Common myeloid progenitor, CD34-positive (primary cell): ENCODE measurements at regions not wholly inside any gene's neighbourhood (a gene's known extent, or its start where the extent isn't known, plus 50 kb on each side); places are given as distances from the start of the nearest gene placed in this dataset.

Experiments
- CTCF ChIA-PET: fragments of 350-600 bp; sonication (Branson Sonifier 250); formaldehyde crosslinking; loops from one replicate; lab custom pipeline; 2021; ENCODE audit warnings: antibody characterized with exemption; lab: Charles Lee
- POLR2A ChIA-PET: fragments of 350-600 bp; sonication (Branson Sonifier 250); formaldehyde crosslinking; loops from one replicate; lab custom pipeline; 2021; ENCODE audit warnings: antibody characterized with exemption; lab: Charles Lee
- DNase-seq, 3 donors: peaks; one replicate each; pipeline versions ENCODE4 v3.0.0 to v3.0.0-alpha.2; 2013
- H3K27ac ChIP-seq, 2 experiments: 1 replicate in 1 of 2; 2 replicates in 1 of 2; pipeline ENCODE4 v1.7.0; 2013; ENCODE audit warnings: inconsistent platforms in 2 of 2, low read length in 2 of 2, mild to moderate bottlenecking in 2 of 2, low read depth in 1 of 2, moderate library complexity in 1 of 2; ENCODE audit not compliant: severe bottlenecking in 2 of 2, insufficient read depth in 1 of 2, poor library complexity in 1 of 2
- H3K27me3 ChIP-seq, 5 experiments: replicated peaks in 2 of 5; 1 replicate in 3 of 5; 2 replicates in 2 of 5; pipeline versions ENCODE4 v1.6.1 to v1.7.0; 2013; ENCODE audit warnings: low read length in 4 of 5, mild to moderate bottlenecking in 2 of 5, moderate library complexity in 2 of 5, inconsistent platforms in 1 of 5; ENCODE audit not compliant: insufficient read depth in 5 of 5, control insufficient read depth in 4 of 5
- H3K36me3 ChIP-seq, 4 experiments: 1 replicate in 2 of 4; 2 replicates in 2 of 4; pipeline versions ENCODE4 v1.6.1 to v1.7.0; 2013; ENCODE audit warnings: low read length in 3 of 4, control low read depth in 1 of 4, mild to moderate bottlenecking in 1 of 4; ENCODE audit not compliant: control insufficient read depth in 4 of 4, insufficient read depth in 4 of 4
- H3K4me1 ChIP-seq, 4 experiments: 1 replicate in 3 of 4; 2 replicates in 1 of 4; pipeline versions ENCODE4 v1.6.1 to v1.7.1; 2013; ENCODE audit warnings: low read length in 3 of 4, mild to moderate bottlenecking in 3 of 4, control low read depth in 1 of 4, inconsistent platforms in 1 of 4, moderate library complexity in 1 of 4; ENCODE audit not compliant: control insufficient read depth in 4 of 4, insufficient read depth in 4 of 4; ENCODE audit errors: control extremely low read depth in 1 of 4
- H3K4me3 ChIP-seq, 7 experiments: 1 replicate in 4 of 7; 2 replicates in 3 of 7; pipeline versions ENCODE4 v1.5.1 to v1.7.0; 2013; ENCODE audit warnings: mild to moderate bottlenecking in 7 of 7, low read length in 6 of 7, moderate library complexity in 6 of 7, inconsistent platforms in 2 of 7, low read depth in 2 of 7, control low read depth in 1 of 7; ENCODE audit not compliant: insufficient read depth in 4 of 7, control insufficient read depth in 1 of 7; ENCODE audit errors: extremely low read depth in 1 of 7
- H3K9me3 ChIP-seq, 5 experiments: 1 replicate in 4 of 5; 2 replicates in 1 of 5; pipeline versions ENCODE4 v1.6.1 to v1.7.1; 2013; ENCODE audit warnings: low read length in 4 of 5, mild to moderate bottlenecking in 2 of 5, inconsistent platforms in 1 of 5, low read depth in 1 of 5, moderate library complexity in 1 of 5; ENCODE audit not compliant: control insufficient read depth in 4 of 5, insufficient read depth in 2 of 5; ENCODE audit errors: control extremely low read depth in 1 of 5
- WGBS: methylation state at CpG from one replicate; pipeline ENCODE4 v1.1.5; 2013; ENCODE audit not compliant: insufficient coverage; 5-methylcytosine and 5-hydroxymethylcytosine counted together

DNA sequence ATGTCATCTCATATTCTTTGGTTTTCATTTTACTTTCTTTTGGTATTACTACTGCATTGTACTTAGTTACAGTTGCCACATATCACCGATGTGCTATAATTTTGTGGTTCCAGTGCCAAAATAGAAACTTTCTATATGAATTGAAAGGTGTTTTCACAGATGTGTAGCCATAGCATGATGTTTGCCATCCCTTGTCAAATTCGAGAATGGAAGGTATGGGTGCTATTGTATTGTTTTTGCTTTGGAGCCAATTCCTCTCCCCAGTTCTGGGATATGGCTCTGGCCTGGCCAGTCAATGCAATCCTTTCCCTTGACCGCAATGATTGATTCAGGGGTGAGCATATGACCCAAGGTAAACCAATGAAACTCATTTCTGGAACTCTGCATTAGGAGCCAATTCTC is 86.2 kb upstream of the RPS6KA3 start:
- Histone ChIP-seq H3K36me3 (no peaks in the 10 kb centered on the region), H3K9me3 (peaks cover 0 to 1% (median 0%) of the 10 kb centered on the region in 5 experiments), H3K27me3 (peaks cover 0 to 4% (median 0%) of the 10 kb centered on the region in 5 experiments), H3K4me1 (peaks cover 0 to 3% (median 3%) of the 10 kb centered on the region in 4 experiments), H3K4me3 (no peak overlapping the region), H3K27ac (no peak overlapping the region)
- no peak for DNase-seq
- POLR2A ChIA-PET = no interaction called here
- CTCF ChIA-PET = no interaction called here
- 73% methylated on average over 2 of the region's 3 CpGs for WGBS

DNA sequence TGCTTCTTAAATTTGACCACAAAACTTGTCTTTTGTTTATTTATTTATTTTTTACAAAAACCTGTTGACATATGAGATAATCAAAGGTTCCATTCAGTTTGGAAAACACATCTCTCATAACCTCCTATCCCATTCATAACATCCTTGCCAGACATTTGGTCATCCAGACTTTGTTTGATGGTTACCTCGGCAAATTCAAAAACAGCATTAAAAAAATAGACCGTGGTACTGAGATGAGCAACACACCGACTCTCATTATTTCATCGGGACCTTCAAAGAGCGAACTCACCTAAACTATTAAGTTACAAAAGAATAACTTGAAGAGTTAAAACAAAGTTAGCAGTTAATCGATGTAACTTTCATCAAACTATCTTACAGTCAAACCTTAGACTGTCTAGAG is 85.8 kb upstream of the RPS6KA3 start:
- Histone ChIP-seq H3K4me1 (peaks cover 0 to 3% (median 3%) of the 10 kb centered on the region in 4 experiments), H3K4me3 (no peak overlapping the region), H3K9me3 (peaks cover 0 to 1% (median 0%) of the 10 kb centered on the region in 5 experiments), H3K27me3 (peaks cover 0 to 4% (median 0%) of the 10 kb centered on the region in 5 experiments), H3K36me3 (no peaks in the 10 kb centered on the region), H3K27ac (no peak overlapping the region)
- ChIA-PET POLR2A (no interaction called here), CTCF (no interaction called here)
- no peak for DNase-seq
- WGBS = 91% methylated on average over 4 of the region's 6 CpGs

GRCh38 chrX:20350596-20350995 is 83.9 kb upstream of the RPS6KA3 start:
- Histone ChIP-seq H3K27ac (no peak overlapping the region), H3K4me1 (peaks cover 0 to 3% (median 3%) of the 10 kb centered on the region in 4 experiments), H3K9me3 (peaks cover 0 to 1% (median 0%) of the 10 kb centered on the region in 5 experiments), H3K27me3 (peaks cover 0 to 4% (median 0%) of the 10 kb centered on the region in 5 experiments), H3K36me3 (no peaks in the 10 kb centered on the region), H3K4me3 (no peak overlapping the region)
- 34% methylated on average over 3 of the region's 3 CpGs for WGBS
- POLR2A ChIA-PET = no interaction called here
- CTCF ChIA-PET = interaction anchor here (1.2 kb wide), 1 partner anchor 18 kb away, joined by 3 read pairs; no protein-coding TSS in a partner anchor
- DNase-seq = peak in 2 of 3 donors; percentile 28 to 31

- ChIA-PET POLR2A (no interaction called here), CTCF (no interaction called here)
- Histone ChIP-seq H3K36me3 (no peaks in the 10 kb centered on the region), H3K4me3 (no peak overlapping the region), H3K9me3 (peaks cover 0 to 3% (median 1%) of the 10 kb centered on the region in 5 experiments), H3K4me1 (peaks cover 0 to 3% (median 3%) of the 10 kb centered on the region in 4 experiments), H3K27ac (no peak overlapping the region), H3K27me3 (no peaks in the 10 kb centered on the region)
- no peak for DNase-seq
- 91% methylated on average over 2 of the region's 4 CpGs for WGBS
Measured at GRCh38 chrX:20348139-20348538, 81.4 kb upstream of the RPS6KA3 start.

DNA sequence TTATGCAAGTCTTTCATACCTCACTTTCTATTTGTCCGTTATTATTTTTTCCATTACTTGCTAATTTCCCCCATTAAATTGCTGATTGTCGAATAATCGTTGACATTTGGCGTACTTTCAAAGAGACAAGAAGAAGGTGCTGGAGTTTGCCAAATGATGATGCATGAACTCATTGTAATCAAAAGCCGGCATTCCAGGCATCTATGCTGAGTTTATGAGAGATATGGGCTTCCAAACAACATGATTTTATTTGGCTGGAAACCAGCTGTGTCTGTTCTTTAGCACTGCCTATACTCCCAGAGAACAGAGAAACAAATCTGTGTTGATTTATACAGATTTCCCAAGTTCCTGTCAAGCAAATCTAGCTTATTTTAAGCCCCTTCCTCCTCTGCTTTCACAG is 80.8 kb upstream of the RPS6KA3 start:
- no peaks in the 10 kb centered on the region for H3K36me3 ChIP-seq
- H3K4me3 ChIP-seq = no peak overlapping the region
- ChIA-PET CTCF (no interaction called here), POLR2A (no interaction called here)
- no peak overlapping the region for H3K27ac ChIP-seq
- DNase-seq = no peak
- peaks cover 0 to 3% (median 3%) of the 10 kb centered on the region in 4 experiments for H3K4me1 ChIP-seq
- H3K27me3 ChIP-seq = no peaks in the 10 kb centered on the region
- peaks cover 0 to 3% (median 0%) of the 10 kb centered on the region in 5 experiments for H3K9me3 ChIP-seq
- 94% methylated on average over 4 of the region's 5 CpGs for WGBS

DNA sequence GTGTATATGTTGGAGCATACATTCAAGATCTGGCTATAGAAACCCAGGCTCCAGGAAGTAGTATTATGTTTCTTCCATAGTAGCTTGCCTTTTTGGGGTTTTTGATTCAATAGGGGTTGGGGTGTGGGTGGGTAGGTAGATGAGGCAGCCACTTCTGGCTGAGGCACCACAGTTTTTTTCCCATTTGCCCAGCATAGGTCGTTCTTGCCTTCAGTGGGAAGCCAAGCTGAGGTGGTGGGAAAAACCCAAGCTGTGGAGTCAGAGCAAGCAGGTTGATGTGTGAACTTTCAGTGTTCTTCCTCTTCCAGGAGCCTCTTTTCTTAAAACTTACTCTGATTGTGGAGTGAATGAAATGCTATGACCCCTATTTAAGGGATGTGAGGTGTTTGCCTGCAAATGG is 67.0 kb upstream of the RPS6KA3 start:
- no peaks in the 10 kb centered on the region for H3K9me3 ChIP-seq
- no peaks in the 10 kb centered on the region for H3K4me1 ChIP-seq
- H3K36me3 ChIP-seq = no peaks in the 10 kb centered on the region
- no peak for DNase-seq
- WGBS = 33% methylated on average over 1 of the region's 1 CpG
- ChIA-PET POLR2A (no interaction called here), CTCF (interaction anchor here (0.6 kb wide), 1 partner anchor 78 kb away, joined by 3 read pairs; no protein-coding TSS in a partner anchor)
- H3K4me3 ChIP-seq = no peak overlapping the region
- no peak overlapping the region for H3K27ac ChIP-seq
- peaks cover 0 to 3% (median 0%) of the 10 kb centered on the region in 5 experiments for H3K27me3 ChIP-seq

DNA sequence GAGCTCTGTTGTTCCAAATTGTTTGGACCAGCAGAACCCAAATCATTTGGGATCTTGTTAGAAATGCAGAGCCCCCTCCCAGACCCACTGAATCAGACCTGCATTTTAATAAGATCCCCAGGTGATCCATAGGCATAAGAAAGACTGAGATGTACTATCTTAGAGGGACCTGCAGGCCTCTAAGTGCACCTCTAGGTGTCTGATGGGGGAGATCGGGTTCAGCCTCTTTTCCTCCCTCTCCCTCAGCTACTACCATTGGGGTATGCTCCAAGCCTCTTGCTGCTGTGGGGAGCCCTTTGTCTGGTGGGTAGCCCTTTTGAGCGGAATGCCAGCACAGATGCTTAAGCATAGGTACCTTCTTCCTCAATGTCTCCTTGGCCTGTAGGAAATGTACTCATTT is 63.8 kb upstream of the RPS6KA3 start:
- ChIA-PET CTCF (no interaction called here), POLR2A (no interaction called here)
- no peak overlapping the region for H3K27ac ChIP-seq
- no peak overlapping the region for H3K4me3 ChIP-seq
- no peaks in the 10 kb centered on the region for H3K4me1 ChIP-seq
- no peaks in the 10 kb centered on the region for H3K9me3 ChIP-seq
- H3K36me3 ChIP-seq = no peaks in the 10 kb centered on the region
- WGBS = 53% methylated on average over 2 of the region's 2 CpGs
- H3K27me3 ChIP-seq = peaks cover 0 to 5% (median 0%) of the 10 kb centered on the region in 5 experiments
- no peak for DNase-seq
